Osteocyte (in vitro differentiated cells): ENCODE measurements at regions not wholly inside any gene's neighbourhood (a gene's known extent, or its start where the extent isn't known, plus 50 kb on each side); places are given as distances from the start of the nearest gene placed in this dataset.

Experiments used
- DNase-seq: peaks from one replicate; pipeline ENCODE4 v3.0.0; 2021; ENCODE audit warnings: mixed read lengths; ENCODE audit not compliant: unreplicated experiment; ENCODE audit errors: extremely low spot score
- H3K27ac Mint-ChIP-seq: one replicate; pipeline ENCODE4 v1.8.0; 2021; ENCODE audit warnings: mild to moderate bottlenecking, mixed read lengths; ENCODE audit not compliant: unreplicated experiment
- H3K27me3 Mint-ChIP-seq: one replicate; pipeline ENCODE4 v1.8.0; 2021; ENCODE audit warnings: mixed read lengths; ENCODE audit not compliant: unreplicated experiment
- H3K36me3 Mint-ChIP-seq: one replicate; pipeline ENCODE4 v1.8.0; 2021; ENCODE audit warnings: mixed read lengths; ENCODE audit not compliant: unreplicated experiment
- H3K4me1 Mint-ChIP-seq: one replicate; pipeline ENCODE4 v1.8.0; 2021; ENCODE audit warnings: mixed read lengths; ENCODE audit not compliant: unreplicated experiment
- H3K4me3 Mint-ChIP-seq: one replicate; pipeline ENCODE4 v1.8.0; 2021; ENCODE audit warnings: mild to moderate bottlenecking, moderate library complexity, mixed read lengths; ENCODE audit not compliant: unreplicated experiment
- H3K9me3 Mint-ChIP-seq: one replicate; pipeline ENCODE4 v1.8.0; 2021; ENCODE audit warnings: mixed read lengths; ENCODE audit not compliant: unreplicated experiment
- TF ChIP-seq, protein P1 (sequence below): fragments of 200-600 bp; sonication (generic); IDR thresholded peaks from 2 replicates; pipeline ENCODE4 v1.5.0; 2021; ENCODE audit warnings: antibody characterized with exemption, mild to moderate bottlenecking, moderate library complexity

- no peak for DNase-seq
- Mint-ChIP-seq H3K27ac (no peak overlapping the region), H3K4me1 (no peaks in the 10 kb centered on the region), H3K27me3 (no peaks in the 10 kb centered on the region), H3K9me3 (no peaks in the 10 kb centered on the region), H3K4me3 (no peak overlapping the region), H3K36me3 (no peaks in the 10 kb centered on the region)
- TF ChIP-seq, protein P1, sequence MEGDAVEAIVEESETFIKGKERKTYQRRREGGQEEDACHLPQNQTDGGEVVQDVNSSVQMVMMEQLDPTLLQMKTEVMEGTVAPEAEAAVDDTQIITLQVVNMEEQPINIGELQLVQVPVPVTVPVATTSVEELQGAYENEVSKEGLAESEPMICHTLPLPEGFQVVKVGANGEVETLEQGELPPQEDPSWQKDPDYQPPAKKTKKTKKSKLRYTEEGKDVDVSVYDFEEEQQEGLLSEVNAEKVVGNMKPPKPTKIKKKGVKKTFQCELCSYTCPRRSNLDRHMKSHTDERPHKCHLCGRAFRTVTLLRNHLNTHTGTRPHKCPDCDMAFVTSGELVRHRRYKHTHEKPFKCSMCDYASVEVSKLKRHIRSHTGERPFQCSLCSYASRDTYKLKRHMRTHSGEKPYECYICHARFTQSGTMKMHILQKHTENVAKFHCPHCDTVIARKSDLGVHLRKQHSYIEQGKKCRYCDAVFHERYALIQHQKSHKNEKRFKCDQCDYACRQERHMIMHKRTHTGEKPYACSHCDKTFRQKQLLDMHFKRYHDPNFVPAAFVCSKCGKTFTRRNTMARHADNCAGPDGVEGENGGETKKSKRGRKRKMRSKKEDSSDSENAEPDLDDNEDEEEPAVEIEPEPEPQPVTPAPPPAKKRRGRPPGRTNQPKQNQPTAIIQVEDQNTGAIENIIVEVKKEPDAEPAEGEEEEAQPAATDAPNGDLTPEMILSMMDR, result no peak
Measured at GRCh38 chr16:55089600-55089999, 158.9 kb downstream of the IRX5 start.

DNA sequence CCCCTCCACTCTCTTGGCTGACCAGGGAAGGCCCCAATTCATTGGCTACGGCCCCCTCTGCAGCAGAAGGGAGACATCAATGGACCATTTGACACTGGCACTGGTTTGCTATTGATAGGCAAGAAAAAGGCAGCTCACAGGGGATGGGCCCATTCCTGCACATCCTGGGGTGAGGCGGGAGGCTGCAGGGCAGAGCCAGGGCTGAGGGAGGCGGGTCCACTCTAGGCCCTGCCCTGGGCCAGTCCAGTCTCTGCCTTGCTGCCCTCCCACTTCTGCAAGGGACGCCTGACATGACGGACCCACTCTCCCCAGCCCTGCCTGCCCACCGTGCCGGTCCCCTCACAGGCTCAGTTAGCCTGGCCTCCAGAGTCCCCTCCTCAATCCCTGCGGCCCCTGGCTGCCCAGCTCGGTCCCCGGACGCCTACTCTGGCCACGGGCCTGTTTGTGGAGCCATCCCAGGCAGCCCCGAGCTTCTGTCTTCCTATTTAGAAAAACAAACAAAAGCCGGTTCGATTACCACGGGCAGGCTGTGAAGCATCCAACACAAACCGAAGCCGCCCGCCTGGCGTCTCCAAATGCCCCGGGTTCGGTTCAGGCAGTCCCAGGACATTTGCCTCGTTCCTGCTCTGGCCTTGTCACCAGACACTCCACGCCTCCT, 160.7 kb downstream of the IRX5 start:
- H3K36me3 Mint-ChIP-seq, result no peaks in the 10 kb centered on the region
- no peak overlapping the region for H3K27ac Mint-ChIP-seq
- no peaks in the 10 kb centered on the region for H3K4me1 Mint-ChIP-seq
- TF ChIP-seq, protein P1, result no peak
- H3K27me3 Mint-ChIP-seq, result no peaks in the 10 kb centered on the region
- DNase-seq, result no peak
- H3K9me3 Mint-ChIP-seq, result no peaks in the 10 kb centered on the region
- H3K4me3 Mint-ChIP-seq, result no peak overlapping the region

GRCh38 chr16:55091871-55092230, 161.2 kb downstream of the IRX5 start:
- Mint-ChIP-seq H3K4me3 (no peak overlapping the region), H3K27me3 (no peaks in the 10 kb centered on the region), H3K9me3 (no peaks in the 10 kb centered on the region), H3K36me3 (no peaks in the 10 kb centered on the region), H3K27ac (no peak overlapping the region), H3K4me1 (no peaks in the 10 kb centered on the region)
- TF ChIP-seq, protein P1, result no peak
- DNase-seq, result no peak

- no peaks in the 10 kb centered on the region for H3K36me3 Mint-ChIP-seq
- H3K4me3 Mint-ChIP-seq, result no peak overlapping the region
- no peak for DNase-seq
- TF ChIP-seq, protein P1, result no peak
- H3K4me1 Mint-ChIP-seq, result no peaks in the 10 kb centered on the region
- H3K27me3 Mint-ChIP-seq, result no peaks in the 10 kb centered on the region
- peaks cover 4% of the 10 kb centered on the region for H3K9me3 Mint-ChIP-seq
- no peak overlapping the region for H3K27ac Mint-ChIP-seq
Measured at GRCh38 chr16:55100100-55100499, 169.4 kb downstream of the IRX5 start.

GRCh38 chr16:55101026-55101425, 170.4 kb downstream of the IRX5 start:
- H3K9me3 Mint-ChIP-seq, result peaks cover 4% of the 10 kb centered on the region
- no peak overlapping the region for H3K27ac Mint-ChIP-seq
- TF ChIP-seq, protein P1, result no peak
- no peak for DNase-seq
- H3K27me3 Mint-ChIP-seq, result no peaks in the 10 kb centered on the region
- H3K4me3 Mint-ChIP-seq, result no peak overlapping the region
- no peaks in the 10 kb centered on the region for H3K36me3 Mint-ChIP-seq
- H3K4me1 Mint-ChIP-seq, result no peaks in the 10 kb centered on the region
